Peyer's patch (tissue), 4 donors: ENCODE measurements at regions not wholly inside any gene's neighbourhood (a gene's known extent, or its start where the extent isn't known, plus 50 kb on each side); places are given as distances from the start of the nearest gene placed in this dataset.

Experiments
- DNase-seq, 3 donors: peaks; one replicate each; pipeline ENCODE4 v3.0.0-alpha.2; 2017 to 2019
- H3K27ac ChIP-seq, 4 donors: fragments of 200-600 bp; sonication (generic); one replicate each; pipeline ENCODE4 v1.5.1; 2016 to 2019
- H3K27me3 ChIP-seq, 2 donors: fragments of 200-600 bp; sonication (generic); one replicate each; pipeline ENCODE4 v1.5.1; 2019
- H3K36me3 ChIP-seq, 3 donors: fragments of 200-600 bp; sonication (generic); one replicate each; pipeline ENCODE4 v1.5.1; 2016 to 2019
- H3K4me1 ChIP-seq, 4 donors: fragments of 200-600 bp; sonication (generic); one replicate each; pipeline ENCODE4 v1.5.1; 2016 to 2019
- H3K4me3 ChIP-seq, 4 donors: fragments of 200-600 bp; sonication (generic); 1 replicate in 3 of 4; 2 replicates in 1 of 4; pipeline ENCODE4 v1.5.1; 2016 to 2019; ENCODE audit warnings: mild to moderate bottlenecking in 1 of 4
- H3K9me3 ChIP-seq, 4 donors: fragments of 200-600 bp; sonication (generic); one replicate each; pipeline ENCODE4 v1.5.1; 2016 to 2019; ENCODE audit warnings: mild to moderate bottlenecking in 1 of 4
- POLR2A ChIP-seq, 2 donors: fragments of 450-650 bp; IDR thresholded peaks; one replicate each; pipeline ENCODE4 v1.5.1; 2017; ENCODE audit warnings: antibody characterized with exemption in 2 of 2, mild to moderate bottlenecking in 2 of 2, moderate library complexity in 2 of 2
- TF ChIP-seq, protein P1 (sequence below), 6 experiments: fragments of 450-650 bp in 4 of 6; fragments of 200-600 bp in 2 of 6; sonication (generic) in 1 of 6; IDR thresholded peaks; one replicate each; pipeline ENCODE4 v1.5.1; 2017 to 2019; ENCODE audit warnings: antibody characterized with exemption in 6 of 6, mild to moderate bottlenecking in 3 of 6, moderate library complexity in 1 of 6

- Histone ChIP-seq H3K9me3 (no peaks in the 10 kb centered on the region), H3K27ac (no peak overlapping the region), H3K4me3 (no peak overlapping the region), H3K27me3 (no peaks in the 10 kb centered on the region), H3K4me1 (no peaks in the 10 kb centered on the region), H3K36me3 (no peaks in the 10 kb centered on the region)
- TF ChIP-seq, protein P1, sequence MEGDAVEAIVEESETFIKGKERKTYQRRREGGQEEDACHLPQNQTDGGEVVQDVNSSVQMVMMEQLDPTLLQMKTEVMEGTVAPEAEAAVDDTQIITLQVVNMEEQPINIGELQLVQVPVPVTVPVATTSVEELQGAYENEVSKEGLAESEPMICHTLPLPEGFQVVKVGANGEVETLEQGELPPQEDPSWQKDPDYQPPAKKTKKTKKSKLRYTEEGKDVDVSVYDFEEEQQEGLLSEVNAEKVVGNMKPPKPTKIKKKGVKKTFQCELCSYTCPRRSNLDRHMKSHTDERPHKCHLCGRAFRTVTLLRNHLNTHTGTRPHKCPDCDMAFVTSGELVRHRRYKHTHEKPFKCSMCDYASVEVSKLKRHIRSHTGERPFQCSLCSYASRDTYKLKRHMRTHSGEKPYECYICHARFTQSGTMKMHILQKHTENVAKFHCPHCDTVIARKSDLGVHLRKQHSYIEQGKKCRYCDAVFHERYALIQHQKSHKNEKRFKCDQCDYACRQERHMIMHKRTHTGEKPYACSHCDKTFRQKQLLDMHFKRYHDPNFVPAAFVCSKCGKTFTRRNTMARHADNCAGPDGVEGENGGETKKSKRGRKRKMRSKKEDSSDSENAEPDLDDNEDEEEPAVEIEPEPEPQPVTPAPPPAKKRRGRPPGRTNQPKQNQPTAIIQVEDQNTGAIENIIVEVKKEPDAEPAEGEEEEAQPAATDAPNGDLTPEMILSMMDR (IDR thresholded peaks at IDR 0.05), result no peak
- TF ChIP-seq POLR2A (IDR thresholded peaks at IDR 0.05), result no peak
- no peak for DNase-seq
Measured at GRCh38 chrX:45368705-45369104, 168.0 kb upstream of the DIPK2B start.

DNA sequence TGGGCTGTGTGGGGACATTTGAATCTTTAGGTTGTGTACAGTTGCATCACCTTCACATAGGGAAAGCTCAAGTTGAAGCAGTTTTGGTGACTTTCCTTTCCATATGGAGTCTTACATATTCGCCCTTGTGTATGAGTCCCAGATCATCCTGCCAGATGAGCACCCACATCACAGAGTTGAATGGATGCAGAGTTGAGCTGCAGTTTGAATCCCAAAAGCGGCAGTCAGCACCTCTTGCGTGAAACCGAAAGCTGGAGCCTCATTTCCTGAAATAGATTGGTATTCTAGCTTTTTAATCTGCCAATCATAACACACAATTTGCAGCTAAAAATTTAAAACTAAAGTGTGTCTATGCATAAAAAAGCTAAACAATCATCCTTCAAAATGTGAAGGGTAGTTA lies 162.9 kb upstream of the DIPK2B start:
- DNase-seq, result no peak
- Histone ChIP-seq H3K4me1 (no peaks in the 10 kb centered on the region), H3K27me3 (no peaks in the 10 kb centered on the region), H3K9me3 (no peaks in the 10 kb centered on the region), H3K4me3 (no peak overlapping the region), H3K36me3 (no peaks in the 10 kb centered on the region), H3K27ac (no peak overlapping the region)
- TF ChIP-seq POLR2A (IDR thresholded peaks at IDR 0.05), result no peak
- TF ChIP-seq, protein P1 (IDR thresholded peaks at IDR 0.05), result no peak

GRCh38 chrX:45360571-45360970 lies 159.9 kb upstream of the DIPK2B start:
- no peak for TF ChIP-seq POLR2A (IDR thresholded peaks at IDR 0.05)
- TF ChIP-seq, protein P1 (IDR thresholded peaks at IDR 0.05), result no peak
- no peaks in the 10 kb centered on the region for H3K9me3 ChIP-seq
- DNase-seq, result no peak
- no peak overlapping the region for H3K4me3 ChIP-seq
- H3K27ac ChIP-seq, result no peak overlapping the region
- H3K36me3 ChIP-seq, result no peaks in the 10 kb centered on the region
- H3K4me1 ChIP-seq, result no peaks in the 10 kb centered on the region
- H3K27me3 ChIP-seq, result no peaks in the 10 kb centered on the region

DNA sequence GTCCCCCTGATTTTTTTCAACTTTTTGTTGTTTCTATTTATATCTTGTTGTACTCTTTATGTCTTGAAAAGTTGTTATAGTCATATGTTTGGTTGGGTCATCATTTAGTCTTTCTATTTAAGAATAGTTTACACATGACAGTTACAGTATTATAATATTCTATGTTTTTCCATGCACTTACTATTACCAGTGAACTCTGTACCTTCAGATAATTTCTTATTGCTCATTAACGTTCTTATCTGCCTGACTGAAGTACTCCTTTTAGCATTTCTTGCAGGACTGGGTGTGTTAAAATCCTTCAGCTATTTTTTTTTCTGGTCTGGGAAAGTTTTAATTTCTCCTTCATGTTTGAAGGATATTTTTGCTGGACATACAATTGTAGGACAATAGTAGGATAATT lies 157.7 kb upstream of the DIPK2B start:
- TF ChIP-seq, protein P1 (IDR thresholded peaks at IDR 0.05), result no peak
- no peak for TF ChIP-seq POLR2A (IDR thresholded peaks at IDR 0.05)
- Histone ChIP-seq H3K27me3 (no peaks in the 10 kb centered on the region), H3K4me3 (no peak overlapping the region)

GRCh38 chrX:45353456-45353855 lies 152.8 kb upstream of the DIPK2B start:
- no peak for DNase-seq
- no peaks in the 10 kb centered on the region for H3K27me3 ChIP-seq

More for the DNA sequence above, 157.7 kb upstream of the DIPK2B start:
- no peak for DNase-seq
- H3K27ac ChIP-seq, result peak overlapping the region in 1 of 4 donors; percentile 26
- no peaks in the 10 kb centered on the region for H3K9me3 ChIP-seq
- H3K36me3 ChIP-seq, result no peaks in the 10 kb centered on the region
- no peaks in the 10 kb centered on the region for H3K4me1 ChIP-seq

More at GRCh38 chrX:45353456-45353855, 152.8 kb upstream of the DIPK2B start:
- Histone ChIP-seq H3K9me3 (no peaks in the 10 kb centered on the region), H3K4me1 (no peaks in the 10 kb centered on the region), H3K4me3 (no peak overlapping the region), H3K27ac (no peak overlapping the region), H3K36me3 (no peaks in the 10 kb centered on the region)
- TF ChIP-seq, protein P1 (IDR thresholded peaks at IDR 0.05), result no peak
- TF ChIP-seq POLR2A (IDR thresholded peaks at IDR 0.05), result no peak
